Left lung (tissue), 4 donors: ENCODE measurements at regions not wholly inside any gene's neighbourhood (a gene's known extent, or its start where the extent isn't known, plus 50 kb on each side); places are given as distances from the start of the nearest gene placed in this dataset.

ENCODE experiments used
- ATAC-seq: fragments of 200-7000 bp; cut with Tn5 transposase; one replicate; pipeline ENCODE4 v1.9.1; 2020; ENCODE audit warnings: moderate library complexity
- DNase-seq, 4 donors: peaks; one replicate each; pipeline ENCODE4 v3.0.0-alpha.2; 2013 to 2020
- H3K27ac ChIP-seq, 2 donors: fragments of 200-600 bp; sonication (generic) in 1 of 2; one replicate each; pipeline versions ENCODE4 v1.5.0 to v1.8.0; 2020 to 2021
- H3K27me3 ChIP-seq, 2 donors: fragments of 200-600 bp; sonication (generic) in 1 of 2; one replicate each; pipeline versions ENCODE4 v1.5.0 to v1.8.0; 2020 to 2021
- H3K36me3 ChIP-seq, 2 donors: fragments of 200-600 bp; sonication (generic) in 1 of 2; one replicate each; pipeline versions ENCODE4 v1.5.0 to v1.8.0; 2020 to 2021
- H3K4me1 ChIP-seq, 2 donors: fragments of 200-600 bp; one replicate each; pipeline ENCODE4 v1.8.0; 2021
- H3K4me3 ChIP-seq, 2 donors: fragments of 200-600 bp; sonication (generic) in 1 of 2; one replicate each; pipeline versions ENCODE4 v1.5.0 to v1.8.0; 2020 to 2021; ENCODE audit warnings: mild to moderate bottlenecking in 1 of 2
- H3K9me3 ChIP-seq, 2 donors: fragments of 200-600 bp; sonication (generic) in 1 of 2; one replicate each; pipeline versions ENCODE4 v1.5.0 to v1.8.0; 2020 to 2021
- CTCF ChIP-seq, 2 donors: fragments of 200-600 bp; sonication (generic) in 1 of 2; IDR thresholded peaks; one replicate each; pipeline versions ENCODE4 v1.5.0 to v1.8.0; 2021; ENCODE audit warnings: antibody characterized with exemption in 2 of 2
- intact Hi-C, 2 donors: fragments of 100-400 bp; cut with DNase I; formaldehyde crosslinking; loops; one replicate each; pipeline versions ENCODE4 v1.11.2 to v1.14.2; 2022
- donor health status: DM: no; HTN: yes; CAD: no.
- donor health status: DM: no; HTN: no; CAD: no.

- Histone ChIP-seq H3K36me3 (no peaks in the 10 kb centered on the region), H3K4me1 (no peaks in the 10 kb centered on the region), H3K27me3 (peaks cover 0 to 21% of the 10 kb centered on the region in 2 donors), H3K4me3 (no peak overlapping the region), H3K27ac (no peak overlapping the region), H3K9me3 (no peaks in the 10 kb centered on the region)
- ATAC-seq, result no peak
- intact Hi-C loops, result no loop called here
- TF ChIP-seq CTCF (IDR thresholded peaks at IDR 0.05), result no peak
- DNase-seq, result no peak
These were observed 88.0 kb downstream of the IRX2 start for GRCh38 chr5:2663489-2663888.

- Histone ChIP-seq H3K4me3 (no peak overlapping the region), H3K36me3 (no peaks in the 10 kb centered on the region), H3K27ac (no peak overlapping the region), H3K9me3 (no peaks in the 10 kb centered on the region), H3K27me3 (peaks cover 0 to 40% of the 10 kb centered on the region in 2 donors), H3K4me1 (no peaks in the 10 kb centered on the region)
- no peak for TF ChIP-seq CTCF (IDR thresholded peaks at IDR 0.05)
- intact Hi-C loops, result no loop called here
- DNase-seq, result no peak
- ATAC-seq, result no peak
These were observed 91.2 kb downstream of the IRX2 start for GRCh38 chr5:2660315-2660714.

- ATAC-seq (no peak), DNase-seq (no peak)
- Histone ChIP-seq H3K36me3 (no peaks in the 10 kb centered on the region), H3K4me1 (no peaks in the 10 kb centered on the region), H3K4me3 (no peak overlapping the region), H3K27me3 (peaks cover 0 to 40% of the 10 kb centered on the region in 2 donors), H3K9me3 (no peaks in the 10 kb centered on the region), H3K27ac (no peak overlapping the region)
- intact Hi-C loops, result no loop called here
- TF ChIP-seq CTCF (IDR thresholded peaks at IDR 0.05), result no peak
These were observed 92.5 kb downstream of the IRX2 start for GRCh38 chr5:2658881-2659470.

- Histone ChIP-seq H3K27me3 (peaks cover 0 to 40% of the 10 kb centered on the region in 2 donors), H3K27ac (no peak overlapping the region), H3K36me3 (no peaks in the 10 kb centered on the region), H3K9me3 (no peaks in the 10 kb centered on the region), H3K4me1 (no peaks in the 10 kb centered on the region), H3K4me3 (no peak overlapping the region)
- ATAC-seq, result no peak
- intact Hi-C loops, result no loop called here
- no peak for TF ChIP-seq CTCF (IDR thresholded peaks at IDR 0.05)
- no peak for DNase-seq
These were observed 93.0 kb downstream of the IRX2 start for GRCh38 chr5:2658447-2658846.

GRCh38 chr5:2657151-2657550 lies 94.3 kb downstream of the IRX2 start:
- TF ChIP-seq CTCF (IDR thresholded peaks at IDR 0.05), result no peak
- H3K27ac ChIP-seq, result no peak overlapping the region
- H3K9me3 ChIP-seq, result no peaks in the 10 kb centered on the region
- no peak for ATAC-seq
- no peaks in the 10 kb centered on the region for H3K4me1 ChIP-seq
- peaks cover 0 to 40% of the 10 kb centered on the region in 2 donors for H3K27me3 ChIP-seq
- H3K36me3 ChIP-seq, result no peaks in the 10 kb centered on the region
- no peak for DNase-seq
- intact Hi-C loops, result no loop called here
- no peak overlapping the region for H3K4me3 ChIP-seq
